ENCODE measurements at regions not wholly inside any gene's neighbourhood (a gene's known extent, or its start where the extent isn't known, plus 50 kb on each side); places are given as distances from the start of the nearest gene placed in this dataset.
"Not testable (repeated sequence)": the region's sequence is repeated elsewhere in the genome, so short reads cannot be mapped to it uniquely, and the experiment has no call there.

DNA sequence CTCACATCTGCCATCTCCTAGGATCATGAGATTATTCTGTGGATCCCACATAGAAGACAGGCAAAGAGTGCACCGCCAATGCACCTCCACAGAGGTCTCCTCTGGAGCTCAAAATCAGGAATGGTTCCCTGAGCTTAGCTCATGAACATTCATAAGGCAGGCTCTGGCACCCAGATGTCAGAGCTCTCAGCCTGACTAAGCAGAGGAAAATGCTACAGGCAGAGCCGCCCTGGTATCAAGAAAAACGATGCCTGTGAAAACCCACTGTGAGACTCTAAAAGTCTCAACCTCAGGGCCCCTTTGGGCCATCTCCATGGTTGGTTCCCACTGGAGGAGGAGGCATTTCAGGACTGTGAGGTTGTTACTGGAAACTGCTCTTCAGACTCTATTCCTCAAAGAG lies 71.7 kb upstream of the TSPY4 start:
- FAIRE-seq (no peak), DNase-seq (ENCODE audit: low spot score) (no peak), ATAC-seq (no peak)
- Histone ChIP-seq H4K20me1 (ENCODE audit: insufficient read depth, low read length) (no peaks in the 10 kb centered on the region), H3K27me3 (ENCODE audit: control insufficient read depth in 1 of 2, insufficient read depth in 2 of 2, low read length in 2 of 2) (no peaks in the 10 kb centered on the region), H3K36me3 (replicated peaks in 1 of 2; ENCODE audit: control insufficient read depth in 1 of 2, insufficient read depth in 2 of 2, low read length in 2 of 2) (no peaks in the 10 kb centered on the region), H3K4me2 (ENCODE audit: low read depth, low read length) (no peak overlapping the region), H3K9ac (ENCODE audit: insufficient read depth, low read depth, low read length) (no peak overlapping the region), H2AFZ (ENCODE audit: low read length) (no peak overlapping the region), H3K79me2 (ENCODE audit: insufficient read depth, low read length) (no peaks in the 10 kb centered on the region), H3K9me3 (ENCODE audit: low read length) (no peaks in the 10 kb centered on the region), H3K27ac (ENCODE audit: extremely low read length, insufficient read depth, low read length) (no peak overlapping the region), H3K4me3 (replicated peaks in 1 of 3; ENCODE audit: insufficient read depth in 1 of 3, low read depth in 2 of 3, low read length in 3 of 3) (no peak overlapping the region), H3K4me1 (ENCODE audit: insufficient read depth, low read length) (no peaks in the 10 kb centered on the region)
- no peak for TF ChIP-seq ZBTB42 (CRISPR knock-in tag; IDR thresholded peaks at IDR 0.05)
- TF ChIP-seq BHLHE40 (IDR thresholded peaks at IDR 0.05; ENCODE audit: low read length), result no peak
- TF ChIP-seq NBN (conservative IDR thresholded peaks at IDR 0.05), result no peak
- no peak for TF ChIP-seq ZNF34 (CRISPR knock-in tag; IDR thresholded peaks at IDR 0.05; ENCODE audit: borderline replicate concordance)
- no peak for TF ChIP-seq SRSF4 (IDR thresholded peaks at IDR 0.05; ENCODE audit: low read depth, low read length, poor library complexity, severe bottlenecking)
- TF ChIP-seq, protein P1, sequence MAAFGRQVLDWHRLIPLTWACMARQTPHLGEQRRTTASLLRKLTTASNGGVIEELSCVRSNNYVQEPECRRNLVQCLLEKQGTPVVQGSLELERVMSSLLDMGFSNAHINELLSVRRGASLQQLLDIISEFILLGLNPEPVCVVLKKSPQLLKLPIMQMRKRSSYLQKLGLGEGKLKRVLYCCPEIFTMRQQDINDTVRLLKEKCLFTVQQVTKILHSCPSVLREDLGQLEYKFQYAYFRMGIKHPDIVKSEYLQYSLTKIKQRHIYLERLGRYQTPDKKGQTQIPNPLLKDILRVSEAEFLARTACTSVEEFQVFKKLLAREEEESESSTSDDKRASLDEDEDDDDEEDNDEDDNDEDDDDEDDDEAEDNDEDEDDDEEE (CRISPR knock-in tag; IDR thresholded peaks at IDR 0.05), result no peak
- TF ChIP-seq ZSCAN29 (CRISPR knock-in tag; conservative IDR thresholded peaks at IDR 0.05), result no peak
- no peak for TF ChIP-seq SMAD9 (CRISPR knock-in tag; IDR thresholded peaks at IDR 0.05)
- ChIA-PET POLR2A (no interaction called here), CTCF (ENCODE audit: low intra/inter-chr PET ratio, low total read pairs) (no interaction called here)
- in situ Hi-C loops (cut with HindIII; ENCODE audit: extremely low pct_ligation_motif_present, low pct_unique_long_range_greater_than_20kb), result no loop called here
- BruUV-seq (replicated peaks), result no TSS peak
- intact Hi-C loops (cut with micrococcal nuclease; ENCODE audit: unreplicated experiment), result no loop called here
- WGBS (ENCODE audit: low lambda C conversion rate), result 0% methylated on average over 1 of the region's 3 CpGs

DNA sequence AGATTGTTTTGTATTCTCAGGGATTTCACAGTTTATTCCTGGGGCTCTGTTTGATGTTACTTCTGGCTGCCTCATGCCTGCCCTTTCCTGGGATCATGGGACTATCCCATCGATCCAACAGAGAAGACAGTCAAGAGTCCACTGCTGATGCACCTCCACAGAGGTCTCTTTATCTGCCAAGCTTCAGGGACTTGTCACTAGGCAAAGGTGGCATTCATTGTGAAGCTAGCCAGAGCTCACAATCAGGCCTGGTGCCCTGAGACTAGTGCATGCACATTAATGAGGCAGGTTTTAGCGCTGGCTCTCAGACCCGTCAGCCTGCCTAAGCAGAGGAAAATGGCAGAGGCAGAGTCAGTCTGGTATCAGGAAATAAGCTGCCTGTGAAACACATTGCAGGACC lies 66.9 kb upstream of the TSPY4 start:
- FAIRE-seq; BruUV-seq (replicated peaks); H3K4me1 ChIP-seq (ENCODE audit: insufficient read depth, low read length); intact Hi-C loops (cut with micrococcal nuclease; ENCODE audit: unreplicated experiment); H2AFZ ChIP-seq (ENCODE audit: low read length); H3K9ac ChIP-seq (ENCODE audit: insufficient read depth, low read depth, low read length); H3K36me3 ChIP-seq (replicated peaks in 1 of 2; ENCODE audit: control insufficient read depth in 1 of 2, insufficient read depth in 2 of 2, low read length in 2 of 2); H3K27me3 ChIP-seq (ENCODE audit: control insufficient read depth in 1 of 2, insufficient read depth in 2 of 2, low read length in 2 of 2); CTCF ChIA-PET (ENCODE audit: low intra/inter-chr PET ratio, low total read pairs); H3K27ac ChIP-seq (ENCODE audit: extremely low read length, insufficient read depth, low read length); H3K4me2 ChIP-seq (ENCODE audit: low read depth, low read length); H4K20me1 ChIP-seq (ENCODE audit: insufficient read depth, low read length); H3K4me3 ChIP-seq (replicated peaks in 1 of 3; ENCODE audit: insufficient read depth in 1 of 3, low read depth in 2 of 3, low read length in 3 of 3); DNase-seq (ENCODE audit: low spot score); H3K79me2 ChIP-seq (ENCODE audit: insufficient read depth, low read length); H3K9me3 ChIP-seq (ENCODE audit: low read length); in situ Hi-C loops (cut with HindIII; ENCODE audit: extremely low pct_ligation_motif_present, low pct_unique_long_range_greater_than_20kb); POLR2A ChIA-PET; ATAC-seq: not testable (repeated sequence)
- no CpG with 5 or more reads among the region's 3 CpGs for WGBS (ENCODE audit: low lambda C conversion rate)

DNA sequence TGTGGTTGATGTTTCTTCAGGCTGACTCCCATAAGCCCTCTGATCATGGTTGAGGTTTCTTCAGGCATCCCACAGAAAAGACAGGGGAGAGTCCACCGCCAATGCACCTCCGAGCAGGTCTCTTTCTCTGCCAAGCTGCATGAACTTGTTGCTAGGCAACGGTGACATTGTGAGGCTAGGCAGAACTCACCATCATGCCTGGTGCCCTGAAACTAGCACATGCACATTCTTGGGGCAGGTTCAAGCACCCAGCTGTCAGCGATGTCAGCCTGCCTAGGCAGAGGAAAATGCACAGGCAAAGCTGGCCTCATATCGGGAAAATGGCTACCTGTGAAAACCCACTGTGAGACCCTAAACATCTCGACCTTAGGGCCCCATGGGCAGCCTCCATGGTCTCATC lies 64.4 kb upstream of the TSPY4 start:
- ATAC-seq; H3K4me3 ChIP-seq (replicated peaks in 1 of 3; ENCODE audit: insufficient read depth in 1 of 3, low read depth in 2 of 3, low read length in 3 of 3); H4K20me1 ChIP-seq (ENCODE audit: insufficient read depth, low read length); H3K4me1 ChIP-seq (ENCODE audit: insufficient read depth, low read length); H3K79me2 ChIP-seq (ENCODE audit: insufficient read depth, low read length); FAIRE-seq; intact Hi-C loops (cut with micrococcal nuclease; ENCODE audit: unreplicated experiment); H3K36me3 ChIP-seq (replicated peaks in 1 of 2; ENCODE audit: control insufficient read depth in 1 of 2, insufficient read depth in 2 of 2, low read length in 2 of 2); BruUV-seq (replicated peaks); H3K9me3 ChIP-seq (ENCODE audit: low read length); DNase-seq (ENCODE audit: low spot score); H3K4me2 ChIP-seq (ENCODE audit: low read depth, low read length); H3K27ac ChIP-seq (ENCODE audit: extremely low read length, insufficient read depth, low read length); POLR2A ChIA-PET; H3K27me3 ChIP-seq (ENCODE audit: control insufficient read depth in 1 of 2, insufficient read depth in 2 of 2, low read length in 2 of 2); CTCF ChIA-PET (ENCODE audit: low intra/inter-chr PET ratio, low total read pairs); H3K9ac ChIP-seq (ENCODE audit: insufficient read depth, low read depth, low read length); H2AFZ ChIP-seq (ENCODE audit: low read length); in situ Hi-C loops (cut with HindIII; ENCODE audit: extremely low pct_ligation_motif_present, low pct_unique_long_range_greater_than_20kb): not testable (repeated sequence)
- no CpG with 5 or more reads among the region's 6 CpGs for WGBS (ENCODE audit: low lambda C conversion rate)

Data from HepG2 (cell line).